ENCODE measurements at regions not wholly inside any gene's neighbourhood (a gene's known extent, or its start where the extent isn't known, plus 50 kb on each side); places are given as distances from the start of the nearest gene placed in this dataset.
"Not testable (repeated sequence)": the region's sequence is repeated elsewhere in the genome, so short reads cannot be mapped to it uniquely, and the experiment has no call there.

DNA sequence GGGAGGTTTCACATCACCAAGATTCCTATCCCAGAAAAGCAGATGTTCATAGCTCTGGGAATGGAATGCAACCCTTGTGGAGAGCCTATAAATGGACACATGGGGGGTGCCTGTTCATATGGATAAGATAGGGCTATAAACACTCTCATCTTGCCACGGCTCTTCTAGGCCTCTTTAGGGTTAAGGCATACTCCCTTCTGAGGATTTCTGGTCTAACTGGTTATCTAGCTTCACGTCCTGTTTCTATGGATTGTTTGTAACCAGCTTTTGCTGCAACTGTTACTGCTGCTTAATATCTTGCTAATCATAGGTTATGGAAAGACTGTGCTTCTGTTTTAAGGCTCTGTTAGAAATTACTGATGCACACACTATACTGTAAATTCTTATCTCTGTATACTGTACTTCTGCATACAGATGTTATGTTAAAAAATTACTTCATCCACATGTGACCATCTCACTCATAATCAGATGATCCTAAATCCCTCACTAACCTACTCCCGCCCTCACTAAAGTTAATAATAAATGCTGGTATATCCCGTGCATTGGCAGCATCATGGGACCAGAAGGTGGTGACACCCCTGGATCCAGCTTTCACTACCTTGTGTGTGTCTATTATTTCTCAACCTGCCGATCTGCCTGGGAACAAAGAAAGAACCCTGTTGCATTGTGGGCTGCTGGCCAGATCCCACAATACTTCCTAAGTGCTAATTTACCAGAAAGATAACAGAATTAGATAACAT lies 68.7 kb downstream of the PRKAB2 start:
- not testable (repeated sequence) for DNase-seq

DNA sequence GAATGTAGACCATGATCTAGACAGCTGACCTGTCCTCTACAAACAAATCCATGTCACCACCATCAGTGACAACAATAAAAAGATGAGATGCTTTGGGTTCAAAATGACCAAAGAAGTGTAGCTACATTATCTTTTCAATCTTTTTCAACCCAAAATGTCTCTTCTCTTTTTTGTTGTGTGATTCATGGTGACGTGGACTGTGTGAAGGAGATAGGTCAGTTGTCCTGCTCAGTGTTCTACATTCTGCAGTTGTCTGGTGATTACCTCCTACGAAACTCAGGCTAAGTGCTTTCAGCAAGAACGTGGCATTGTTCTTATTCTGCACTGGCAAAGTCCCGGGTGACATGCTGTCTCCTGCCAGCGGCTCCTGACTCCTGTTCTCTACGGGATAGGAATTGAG lies 73.1 kb downstream of the PRKAB2 start:
- no peak for DNase-seq

DNA sequence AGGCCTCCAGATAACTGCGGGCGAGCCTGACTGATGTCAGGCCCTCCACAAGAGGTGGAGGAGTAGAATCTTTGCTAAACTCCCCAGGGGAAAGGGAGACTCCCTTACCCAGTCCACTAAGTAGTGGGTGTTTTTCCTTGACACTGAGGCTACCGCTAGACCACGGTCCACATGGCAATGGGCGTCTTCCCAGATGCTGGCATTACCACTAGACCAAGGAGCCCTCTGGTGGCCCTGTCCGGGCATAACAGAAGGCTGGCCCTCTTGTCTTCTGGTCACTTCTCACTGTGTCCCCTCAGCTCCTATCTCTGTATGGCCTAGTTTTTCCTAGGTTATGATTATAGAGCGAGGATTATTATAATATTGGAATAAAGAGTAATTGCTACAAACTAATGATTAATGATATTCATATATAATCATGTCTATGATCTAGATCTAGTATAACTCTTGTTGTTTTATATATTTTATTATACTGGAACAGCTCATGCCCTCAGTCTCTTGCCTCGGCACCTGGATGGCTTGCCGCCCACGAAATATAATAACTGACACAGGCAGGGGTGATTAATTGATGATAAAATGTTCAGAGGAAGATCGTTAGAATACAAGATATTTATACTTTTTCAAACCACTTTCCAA lies 73.8 kb downstream of the PRKAB2 start:
- peak; percentile 65 for DNase-seq

DNA sequence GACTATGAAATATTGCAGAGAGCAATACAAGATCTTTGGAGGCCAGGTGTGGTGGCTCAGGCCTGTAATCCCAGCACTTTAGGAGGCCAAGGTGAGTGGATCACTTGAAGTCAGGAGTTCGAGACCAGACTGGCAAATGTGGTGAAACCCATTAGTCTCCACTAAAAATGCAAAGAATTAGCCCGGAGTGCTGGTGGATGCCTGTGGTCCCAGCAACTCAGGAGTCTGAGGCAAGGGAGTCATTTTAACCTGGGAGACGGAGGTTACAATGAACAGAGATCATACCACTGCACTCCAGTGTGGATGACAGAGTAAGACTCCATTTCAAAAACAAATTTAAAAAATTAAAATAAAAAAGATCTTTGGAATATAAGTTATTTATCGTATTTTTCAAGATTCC lies 76.6 kb downstream of the PRKAB2 start:
- DNase-seq = no peak

DNA sequence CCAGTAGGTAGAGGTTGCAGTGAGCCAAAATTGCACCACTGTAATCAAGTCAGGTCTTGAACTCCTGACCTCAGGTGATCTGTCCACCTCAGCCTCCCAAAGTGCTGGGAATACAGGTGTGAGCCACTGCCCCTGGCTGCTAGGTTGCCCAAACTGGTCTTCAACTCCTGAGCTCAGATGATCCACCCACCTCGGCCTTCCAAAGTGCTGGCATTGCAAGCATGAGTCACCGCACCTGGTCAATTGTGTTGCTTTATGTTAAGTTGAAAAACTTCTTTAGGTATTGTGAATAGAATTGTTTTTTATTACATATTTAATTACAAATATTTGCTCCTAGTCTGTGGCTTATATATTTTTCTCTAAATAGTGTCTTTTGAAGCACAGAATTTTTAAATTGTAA lies 80.5 kb downstream of the PRKAB2 start:
- DNase-seq = no peak

DNA sequence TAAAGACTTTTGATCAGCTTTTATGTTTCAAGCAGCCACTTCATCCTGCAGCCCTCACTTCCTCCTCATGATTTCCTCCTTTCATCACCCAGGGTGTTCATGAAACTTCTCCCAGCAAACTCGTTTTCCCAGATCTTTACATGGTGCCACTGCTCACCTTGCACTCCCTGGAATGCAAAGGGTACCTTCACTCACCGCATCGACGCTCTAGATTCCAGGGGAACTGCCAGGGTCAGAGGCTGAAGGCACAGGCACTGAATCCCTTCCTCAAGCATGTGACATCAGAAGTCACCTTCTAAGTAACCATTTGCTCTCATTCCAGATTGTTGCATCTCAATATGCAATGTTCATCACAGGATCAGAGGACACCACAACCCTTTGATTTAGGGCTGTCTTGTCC lies 82.8 kb downstream of the PRKAB2 start:
- DNase-seq = no peak

DNA sequence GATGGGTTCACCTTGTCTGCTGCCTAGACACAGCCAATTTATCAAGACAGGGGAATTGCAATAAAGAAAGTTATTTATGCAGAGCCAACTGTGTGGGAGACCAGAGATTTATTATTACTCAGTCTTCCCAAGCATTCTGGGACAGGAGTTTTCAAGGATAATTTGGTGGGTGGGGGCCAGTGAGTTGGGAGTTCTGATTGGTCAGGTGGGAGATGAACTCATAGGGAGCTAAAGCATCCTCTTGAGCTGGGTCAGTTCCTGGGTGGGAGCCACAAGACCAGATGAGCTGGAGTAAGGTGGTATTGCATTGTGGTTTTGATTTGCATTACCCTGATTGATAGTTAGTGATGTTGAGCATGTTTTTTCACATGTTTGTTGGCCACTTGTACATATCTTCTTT lies 86.1 kb downstream of the PRKAB2 start:
- no peak for DNase-seq

DNA sequence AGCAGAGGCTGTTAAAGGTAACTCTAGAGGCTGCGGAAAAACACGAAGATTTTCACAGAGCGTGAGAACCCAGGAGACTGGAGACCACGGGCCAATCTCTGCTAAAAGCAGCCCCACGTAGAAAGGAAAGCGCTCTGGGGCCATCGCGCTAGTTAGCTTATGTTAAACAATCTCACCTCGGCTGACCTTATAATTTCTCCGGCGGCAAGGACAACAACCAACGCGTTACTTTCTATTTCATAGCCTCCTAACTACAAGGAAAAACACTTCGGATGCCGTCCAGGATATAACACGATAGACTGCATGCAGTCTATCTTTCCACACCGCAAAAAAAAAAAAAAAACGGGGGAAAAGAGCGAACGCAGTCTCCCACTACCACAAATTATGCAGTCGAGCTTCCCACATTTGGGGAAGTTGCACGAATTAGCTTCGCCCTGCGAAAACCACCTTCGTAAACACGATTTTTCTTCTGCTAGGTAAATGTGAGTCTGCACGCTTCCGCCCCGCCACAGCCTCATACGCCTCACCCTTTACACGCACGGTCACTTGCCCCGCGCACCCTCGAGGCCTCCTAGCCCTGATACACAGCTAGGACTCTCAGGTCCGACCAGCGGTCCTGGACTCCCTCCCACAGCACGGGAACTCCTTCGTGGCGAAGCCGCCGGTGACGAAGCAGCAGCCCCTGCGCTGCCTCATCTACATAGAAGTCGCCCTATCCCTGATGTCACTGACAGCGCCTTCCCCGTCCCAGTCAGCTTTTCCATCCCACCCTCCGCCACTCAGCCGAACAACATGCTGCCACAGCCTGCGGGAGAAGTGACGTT lies 87.8 kb downstream of the PRKAB2 start:
- peak; percentile 97 for DNase-seq

DNA sequence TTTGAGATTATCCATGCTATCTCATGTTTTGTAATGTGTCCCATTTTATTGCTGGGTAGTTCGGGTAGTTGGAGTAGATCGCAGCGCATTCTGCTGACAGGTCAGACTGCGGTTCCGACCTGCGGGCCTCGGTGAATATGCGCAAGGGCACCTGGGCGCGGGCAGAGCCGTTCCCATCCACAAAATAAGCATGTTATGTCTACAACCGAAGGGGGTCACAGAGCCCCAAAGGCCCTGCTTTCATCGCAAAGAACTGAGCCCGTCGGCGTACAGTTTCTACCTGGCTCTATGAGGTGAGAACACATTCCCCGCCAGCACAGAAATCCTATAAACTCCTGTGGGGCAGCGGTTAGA lies 88.4 kb downstream of the PRKAB2 start:
- DNase-seq = no peak

DNA sequence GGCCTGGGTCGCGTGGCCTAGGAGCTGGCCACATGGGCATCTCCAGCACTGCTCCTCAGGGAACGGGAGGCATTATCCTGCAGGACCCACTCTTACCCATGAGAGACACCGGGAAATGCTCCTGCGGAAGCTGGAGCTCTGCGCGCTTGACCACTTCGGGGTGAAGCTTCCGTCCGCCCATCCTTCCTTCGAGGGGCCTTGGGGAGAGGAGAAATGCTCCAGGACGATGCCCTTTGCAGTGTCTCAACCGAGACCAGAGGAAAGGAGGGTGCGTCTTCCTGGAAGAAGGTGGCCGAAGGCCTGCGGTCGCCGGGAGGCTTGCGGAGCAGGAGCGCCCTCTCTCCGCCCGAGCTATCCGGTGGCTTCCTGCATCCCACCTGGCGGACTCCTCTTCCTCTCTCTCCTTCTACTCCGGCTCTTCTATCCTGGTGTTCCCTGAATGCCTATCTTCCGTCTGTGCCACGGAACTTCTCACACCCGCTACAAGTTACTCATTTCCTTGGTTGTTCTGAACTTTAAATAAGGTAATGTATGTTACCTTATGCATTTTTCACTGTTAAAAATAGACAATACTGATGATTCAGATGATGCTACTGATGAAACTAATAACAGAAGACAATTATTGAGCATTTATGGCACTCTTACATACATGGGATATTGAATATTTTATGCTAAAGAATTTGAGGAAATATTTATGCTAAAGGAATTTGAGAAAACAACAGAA lies 91.4 kb downstream of the PRKAB2 start:
- peak; percentile 32 for DNase-seq

DNA sequence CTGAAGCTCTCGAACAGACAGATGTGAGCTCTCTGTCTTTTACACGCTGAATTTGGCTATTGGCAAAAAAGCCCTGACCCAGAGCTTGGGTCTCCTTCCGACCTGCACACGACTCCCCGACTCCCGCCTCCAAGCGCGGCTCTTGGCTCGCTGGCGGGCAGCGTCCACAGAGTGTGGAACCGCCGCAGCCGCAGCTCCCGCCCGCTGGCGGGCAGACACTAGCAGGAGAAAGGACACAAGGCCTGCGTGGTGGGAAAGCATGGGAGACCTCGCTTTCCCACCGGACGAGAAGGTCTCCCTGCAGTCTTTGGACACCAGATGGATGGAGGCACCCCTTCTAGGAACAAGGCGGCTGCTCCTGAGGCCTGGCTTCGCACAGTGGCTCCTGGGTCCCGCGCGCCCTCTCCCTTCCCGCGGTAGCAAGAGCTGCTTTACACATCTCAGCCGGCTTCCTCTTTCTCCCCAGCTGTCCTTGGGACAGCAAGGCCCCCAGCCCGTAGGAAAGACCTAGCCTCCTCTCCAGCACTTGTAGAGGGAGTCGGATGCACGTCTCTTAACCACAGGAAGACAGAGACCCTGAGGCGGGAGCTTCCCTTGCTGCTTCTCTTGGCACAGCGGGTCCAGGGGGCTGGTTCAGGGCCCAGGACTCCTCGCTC lies 92.1 kb downstream of the PRKAB2 start:
- no peak for DNase-seq

DNA sequence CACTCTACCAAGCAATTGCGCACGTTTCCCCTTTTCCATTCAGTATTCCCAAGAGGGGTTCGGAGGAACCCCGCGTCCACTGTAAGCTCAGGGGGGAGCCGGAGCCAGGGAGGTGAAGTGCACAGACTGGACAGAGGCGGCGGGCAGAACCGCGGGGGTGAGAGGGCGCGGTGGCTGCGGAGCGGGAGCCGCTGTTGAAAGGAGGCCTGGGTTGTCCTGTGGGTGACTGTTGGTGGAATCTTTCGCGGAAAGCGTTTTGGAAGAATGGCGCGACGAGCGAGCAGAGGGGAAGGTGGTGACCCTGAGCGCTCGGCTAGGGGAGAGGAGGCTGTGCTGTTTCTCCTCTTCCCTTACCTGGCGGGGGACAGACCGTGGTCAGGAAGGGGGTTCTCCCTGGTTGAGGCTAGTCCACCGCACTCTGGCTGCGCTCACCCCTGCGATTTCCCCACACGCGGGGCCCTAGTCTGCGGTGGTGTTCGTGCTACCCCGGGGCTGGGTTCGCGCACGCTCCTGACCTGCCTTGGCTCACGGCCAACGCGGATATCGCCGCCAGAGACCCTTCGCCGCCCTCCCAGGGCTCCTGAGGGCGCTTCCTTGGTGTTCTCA lies 92.8 kb downstream of the PRKAB2 start:
- DNase-seq = no peak

DNA sequence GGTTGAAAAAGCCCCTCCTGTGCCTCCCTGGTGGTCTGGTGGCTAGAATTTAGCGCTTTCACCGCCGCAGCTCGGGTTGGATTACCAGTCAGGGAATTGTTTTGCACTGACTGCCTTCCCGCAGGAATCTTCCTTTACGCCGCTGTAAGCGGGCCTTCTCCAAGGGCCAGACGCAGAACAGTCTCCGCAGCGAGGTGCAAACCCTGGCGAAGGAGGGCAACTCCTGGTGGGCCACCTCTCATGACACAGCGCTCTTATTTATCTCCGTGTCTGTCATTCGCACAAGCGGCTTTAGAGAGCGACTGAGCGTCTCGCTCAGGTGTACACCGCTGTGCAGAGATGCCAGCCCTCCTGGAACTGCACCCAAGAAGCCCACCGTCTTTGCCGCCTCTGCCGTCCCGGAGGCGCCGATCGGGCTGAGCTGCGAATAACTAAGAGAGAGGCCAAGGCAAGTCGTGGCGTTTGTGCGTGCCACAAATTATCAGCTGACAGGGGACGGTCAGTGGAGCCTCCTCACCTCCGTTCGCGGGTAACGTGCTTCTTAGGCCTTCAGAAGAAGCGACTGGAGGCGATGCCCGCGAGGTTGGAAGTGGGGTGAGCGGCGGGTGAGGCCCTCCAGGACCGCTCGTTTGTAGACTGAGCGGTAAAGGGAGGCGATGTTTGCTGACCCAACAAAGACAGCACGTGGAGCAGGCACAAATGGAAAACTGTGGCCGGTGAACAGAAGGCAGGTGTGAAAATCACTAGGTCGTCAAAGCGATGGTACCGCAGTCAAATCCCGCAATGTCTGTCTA lies 93.5 kb downstream of the PRKAB2 start:
- DNase-seq = no peak

DNA sequence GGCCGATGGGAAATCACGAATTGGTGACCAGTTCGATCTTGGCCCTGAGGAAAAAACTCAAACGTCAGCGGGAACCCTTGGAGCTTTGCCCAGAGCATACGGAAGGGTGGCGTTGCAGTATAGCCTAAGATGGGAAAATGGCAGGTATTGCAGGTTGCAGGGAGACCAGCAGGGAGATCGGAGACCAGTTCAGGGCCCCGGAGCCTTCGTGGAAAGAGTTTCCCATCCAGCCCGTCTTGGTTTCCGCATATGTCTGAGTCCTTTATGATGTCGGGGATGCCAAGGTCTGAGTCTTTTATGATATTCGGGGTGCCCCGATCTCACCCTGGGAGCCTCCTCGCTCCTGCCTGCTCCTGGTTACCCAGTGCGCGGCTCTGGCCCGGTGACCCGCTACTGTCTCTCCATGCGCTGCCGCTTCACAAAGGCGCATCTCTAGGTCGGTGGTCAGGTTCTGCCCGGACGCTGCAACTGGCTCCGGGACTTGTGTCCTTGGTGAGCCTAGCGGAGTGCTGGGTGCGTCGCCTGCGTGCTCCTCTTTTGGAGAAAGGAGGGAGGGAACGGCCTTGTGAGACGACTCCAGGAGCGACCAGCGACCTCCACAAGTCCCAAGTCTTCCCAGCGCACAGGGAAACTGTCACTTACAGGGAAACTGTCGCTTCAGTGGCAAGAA lies 94.2 kb downstream of the PRKAB2 start:
- DNase-seq = no peak

DNA sequence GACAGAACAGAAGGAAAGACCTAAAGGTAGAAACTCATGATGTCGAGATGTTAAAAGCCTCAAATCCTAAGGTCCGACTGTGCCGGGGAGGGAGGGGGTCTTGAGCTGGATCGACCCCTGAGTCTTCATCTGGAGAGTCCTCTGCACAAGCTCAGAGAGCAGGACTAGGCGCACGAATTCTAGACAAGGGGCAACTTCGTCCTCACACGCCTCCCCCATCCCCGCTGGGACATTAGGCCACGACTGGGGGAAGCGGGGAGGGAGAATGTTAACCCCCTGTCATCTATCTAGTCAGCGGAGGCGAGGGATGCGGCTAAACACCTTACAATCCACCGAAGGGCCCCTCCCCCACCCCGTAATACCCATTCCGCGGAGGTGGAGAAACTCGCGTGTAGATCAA lies 94.7 kb downstream of the PRKAB2 start:
- DNase-seq = no peak

DNA sequence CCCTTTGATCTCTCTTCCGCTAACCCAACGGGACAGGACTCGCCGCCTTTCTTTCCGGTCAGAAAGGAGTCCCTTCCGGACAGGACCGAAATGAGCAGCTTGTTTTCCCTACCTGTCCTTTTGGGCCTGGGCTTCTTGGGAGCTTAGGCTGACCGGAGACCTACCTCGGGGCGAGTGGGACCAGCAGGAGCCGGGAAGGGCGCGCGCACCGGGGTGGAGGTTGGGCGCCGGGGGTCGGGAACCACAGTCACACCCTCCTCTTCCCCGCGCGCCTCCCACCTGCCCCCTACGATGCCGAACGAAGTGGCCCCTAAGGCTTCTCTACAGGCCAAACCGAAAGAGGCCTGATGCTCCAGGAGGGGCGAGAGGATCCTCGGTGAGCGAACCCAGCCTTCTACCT lies 95.2 kb downstream of the PRKAB2 start:
- no peak for DNase-seq

DNA sequence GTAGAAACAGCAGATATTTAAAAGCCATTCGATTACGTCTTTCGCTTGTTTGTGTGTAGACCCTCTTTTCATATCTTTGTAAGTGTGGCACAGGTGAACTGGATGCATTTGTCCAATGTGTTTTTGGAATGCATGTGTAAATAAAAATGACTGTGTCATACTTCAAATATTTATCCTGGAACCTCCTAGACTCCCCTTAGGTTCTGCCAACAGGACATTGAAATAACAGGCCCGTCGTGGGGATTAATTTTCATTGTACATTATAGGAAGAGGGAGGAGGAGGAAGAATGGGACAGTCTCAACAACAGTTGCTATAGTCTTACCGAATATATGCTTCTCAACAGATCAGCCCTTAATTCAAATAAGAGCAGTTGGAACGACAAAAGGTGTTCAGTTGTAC lies 95.8 kb downstream of the PRKAB2 start:
- no peak for DNase-seq

DNA sequence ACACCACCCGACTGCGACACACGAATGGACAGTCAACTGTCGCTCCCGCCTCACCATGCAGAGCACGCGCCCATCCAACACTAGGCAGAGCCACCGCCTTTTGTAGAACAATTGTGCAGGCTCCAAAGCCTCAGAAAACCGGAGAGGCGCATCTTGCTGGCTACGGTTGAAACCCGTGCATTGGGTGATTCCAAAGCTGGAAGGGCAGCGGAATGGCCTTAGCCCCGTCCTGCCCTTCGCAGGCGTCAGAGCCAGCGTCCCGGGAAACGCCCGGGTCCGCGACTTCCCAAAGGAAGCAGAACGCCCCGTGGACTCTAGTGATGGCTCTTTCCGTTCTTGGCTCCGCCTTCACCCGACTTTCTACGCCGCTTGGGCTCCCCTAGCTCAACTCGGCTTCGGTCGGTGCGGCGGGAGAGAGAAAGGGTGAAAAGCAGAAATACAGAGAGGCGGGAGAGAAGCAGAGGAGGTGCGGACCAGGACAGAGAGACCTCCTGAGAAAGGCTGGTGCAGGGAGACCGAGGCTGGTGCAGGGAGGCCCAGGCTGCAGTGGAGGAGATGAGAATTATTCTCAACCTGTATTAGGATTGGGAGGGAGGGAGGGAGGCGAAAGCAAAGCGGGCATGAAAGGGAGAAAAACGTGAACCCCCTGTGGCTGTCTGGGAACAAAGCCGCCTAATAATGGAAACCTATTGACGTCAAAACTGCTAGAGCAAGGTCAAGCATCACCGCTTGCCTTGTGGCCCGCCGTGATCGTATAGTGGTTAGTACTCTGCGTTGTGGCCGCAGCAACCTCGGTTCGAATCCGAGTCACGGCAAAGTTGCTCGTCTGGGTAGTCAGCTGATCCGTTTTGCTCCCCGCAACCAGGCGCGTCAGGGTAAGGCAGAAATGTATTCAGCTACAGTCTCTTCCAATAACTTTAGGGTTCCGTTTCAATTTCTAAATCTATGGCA lies 99.5 kb downstream of the PRKAB2 start:
- DNase-seq = no peak

DNA sequence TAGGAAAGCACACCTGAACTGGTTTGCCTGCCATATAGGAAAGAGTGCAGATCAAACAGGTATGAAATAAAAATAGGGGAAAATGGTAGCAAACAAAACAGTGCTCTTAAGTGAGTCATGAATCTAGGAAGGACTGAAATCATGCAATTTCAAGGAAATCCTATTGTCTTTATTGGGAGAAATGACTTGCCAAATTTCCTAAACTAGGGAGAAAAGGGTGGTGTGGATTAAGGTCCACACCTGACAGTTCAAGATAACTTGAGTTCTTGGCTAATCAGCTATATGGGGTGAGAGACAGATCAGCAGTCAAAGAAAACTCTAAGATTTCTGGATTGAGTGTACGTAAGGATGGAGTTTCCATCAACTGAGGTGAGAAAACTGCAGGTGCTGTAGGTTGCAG lies 101.1 kb downstream of the PRKAB2 start:
- DNase-seq = no peak

DNA sequence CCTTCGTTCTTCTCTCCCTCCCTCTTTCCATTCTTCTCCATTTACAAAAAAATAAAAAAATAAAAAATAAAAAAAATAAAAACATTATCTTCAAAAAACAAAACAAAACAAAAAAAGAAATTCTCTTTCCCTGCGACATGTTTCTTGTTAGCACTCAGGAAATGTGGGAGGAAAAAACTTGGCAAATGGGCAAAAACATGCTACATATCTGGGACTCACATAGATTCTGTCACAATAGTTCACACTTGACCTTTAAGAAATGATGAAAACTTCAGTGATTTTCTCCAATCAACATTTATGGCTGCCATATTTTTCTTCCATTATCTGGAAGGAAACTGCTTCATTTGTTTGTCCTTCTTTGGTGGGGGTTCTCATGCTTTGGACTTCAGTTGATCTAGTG lies 109.3 kb downstream of the PRKAB2 start:
- DNase-seq = no peak

All from NCI-H82 (cell line).